ENCODE measurements at regions not wholly inside any gene's neighbourhood (a gene's known extent, or its start where the extent isn't known, plus 50 kb on each side); places are given as distances from the start of the nearest gene placed in this dataset.

DNA sequence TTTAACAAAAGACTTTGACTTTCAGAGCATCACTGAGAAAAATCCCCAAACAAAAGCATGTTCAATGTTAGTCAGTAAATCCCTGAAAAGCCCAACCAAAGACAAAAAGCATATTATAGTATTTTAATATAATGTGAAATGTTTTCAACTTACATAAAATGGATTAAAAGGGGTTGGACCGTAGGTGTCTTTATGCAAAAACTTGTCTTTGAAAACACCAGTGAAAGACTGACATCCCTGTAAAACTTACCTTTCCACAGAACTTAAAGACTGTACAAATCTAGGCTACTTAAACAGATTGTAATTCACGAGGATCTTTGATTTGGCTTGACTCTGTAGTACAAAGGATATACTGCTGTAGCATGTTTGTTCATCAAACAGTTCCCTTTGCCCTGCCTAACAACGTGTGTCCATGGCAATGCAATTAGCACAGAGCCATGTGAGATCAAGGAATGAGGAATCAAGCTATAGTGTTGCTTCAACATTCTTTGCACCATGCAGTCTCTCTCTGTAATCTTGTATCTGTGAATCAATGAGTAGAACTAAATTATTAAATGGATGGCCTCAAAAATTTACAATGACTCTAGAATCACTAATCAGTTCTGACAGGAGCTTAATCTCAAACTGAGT lies 138.5 kb upstream of the SYT1 start:
- DNase-seq = no peak
- no peaks in the 10 kb centered on the region for H3K4me1 ChIP-seq
- intact Hi-C loops (cut with DNase I) = no loop called here
- no peak for ATAC-seq
- H3K27ac ChIP-seq = no peak overlapping the region
- no peaks in the 10 kb centered on the region for H3K36me3 ChIP-seq
- H3K4me3 ChIP-seq = no peak overlapping the region
- H3K9me3 ChIP-seq = no peaks in the 10 kb centered on the region
- H3K27me3 ChIP-seq = no peaks in the 10 kb centered on the region
- TF ChIP-seq, protein P1, sequence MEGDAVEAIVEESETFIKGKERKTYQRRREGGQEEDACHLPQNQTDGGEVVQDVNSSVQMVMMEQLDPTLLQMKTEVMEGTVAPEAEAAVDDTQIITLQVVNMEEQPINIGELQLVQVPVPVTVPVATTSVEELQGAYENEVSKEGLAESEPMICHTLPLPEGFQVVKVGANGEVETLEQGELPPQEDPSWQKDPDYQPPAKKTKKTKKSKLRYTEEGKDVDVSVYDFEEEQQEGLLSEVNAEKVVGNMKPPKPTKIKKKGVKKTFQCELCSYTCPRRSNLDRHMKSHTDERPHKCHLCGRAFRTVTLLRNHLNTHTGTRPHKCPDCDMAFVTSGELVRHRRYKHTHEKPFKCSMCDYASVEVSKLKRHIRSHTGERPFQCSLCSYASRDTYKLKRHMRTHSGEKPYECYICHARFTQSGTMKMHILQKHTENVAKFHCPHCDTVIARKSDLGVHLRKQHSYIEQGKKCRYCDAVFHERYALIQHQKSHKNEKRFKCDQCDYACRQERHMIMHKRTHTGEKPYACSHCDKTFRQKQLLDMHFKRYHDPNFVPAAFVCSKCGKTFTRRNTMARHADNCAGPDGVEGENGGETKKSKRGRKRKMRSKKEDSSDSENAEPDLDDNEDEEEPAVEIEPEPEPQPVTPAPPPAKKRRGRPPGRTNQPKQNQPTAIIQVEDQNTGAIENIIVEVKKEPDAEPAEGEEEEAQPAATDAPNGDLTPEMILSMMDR (IDR thresholded peaks at IDR 0.05) = no peak

DNA sequence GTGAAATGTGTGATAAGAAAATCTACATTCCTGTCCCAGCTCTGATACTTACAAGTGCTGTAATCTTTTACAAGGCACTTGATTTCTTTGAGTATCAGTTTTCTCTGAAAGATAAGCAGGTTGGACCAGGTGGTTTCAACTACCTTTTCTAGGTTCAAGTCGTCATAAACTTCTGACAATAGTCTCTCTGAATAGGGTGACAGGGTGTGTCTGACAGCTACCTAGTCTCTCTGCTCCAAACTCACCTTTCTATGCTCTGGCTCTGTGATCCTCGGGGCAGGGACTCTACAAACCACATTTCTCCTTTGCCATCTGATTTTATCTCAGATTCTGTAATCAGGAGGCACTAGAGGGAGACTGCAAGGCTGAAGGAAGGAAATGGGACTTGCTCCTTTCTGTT lies 137.7 kb upstream of the SYT1 start:
- Histone ChIP-seq H3K4me1 (no peaks in the 10 kb centered on the region), H3K36me3 (no peaks in the 10 kb centered on the region), H3K4me3 (no peak overlapping the region), H3K9me3 (no peaks in the 10 kb centered on the region), H3K27me3 (no peaks in the 10 kb centered on the region), H3K27ac (no peak overlapping the region)
- intact Hi-C loops (cut with DNase I) = no loop called here
- ATAC-seq (no peak), DNase-seq (no peak)
- TF ChIP-seq, protein P1 (IDR thresholded peaks at IDR 0.05) = no peak

DNA sequence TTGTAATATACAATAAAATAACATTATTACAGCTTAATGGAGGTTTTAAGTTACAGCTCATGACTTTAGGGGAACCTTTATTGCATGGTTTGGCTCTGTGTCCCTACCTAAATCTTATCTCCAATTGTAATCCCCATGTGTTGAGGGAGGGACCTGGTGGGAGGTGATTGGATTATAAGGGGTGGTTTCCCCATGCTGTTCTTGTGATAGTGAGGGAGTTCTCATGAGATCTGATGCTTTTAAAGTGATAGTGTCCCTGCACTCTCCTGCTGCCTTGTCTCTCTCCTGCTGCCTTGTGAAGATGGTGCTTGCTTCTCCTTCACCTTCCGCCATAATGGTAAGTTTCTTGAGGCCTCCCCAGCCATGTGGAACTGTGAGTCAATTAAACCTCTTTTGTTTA lies 132.1 kb upstream of the SYT1 start:
- DNase-seq = no peak
- H3K9me3 ChIP-seq = no peaks in the 10 kb centered on the region
- no peaks in the 10 kb centered on the region for H3K27me3 ChIP-seq
- no peak for ATAC-seq
- H3K4me1 ChIP-seq = no peaks in the 10 kb centered on the region
- intact Hi-C loops (cut with DNase I) = no loop called here
- TF ChIP-seq, protein P1 (IDR thresholded peaks at IDR 0.05) = no peak
- no peak overlapping the region for H3K27ac ChIP-seq
- no peaks in the 10 kb centered on the region for H3K36me3 ChIP-seq
- H3K4me3 ChIP-seq = no peak overlapping the region

DNA sequence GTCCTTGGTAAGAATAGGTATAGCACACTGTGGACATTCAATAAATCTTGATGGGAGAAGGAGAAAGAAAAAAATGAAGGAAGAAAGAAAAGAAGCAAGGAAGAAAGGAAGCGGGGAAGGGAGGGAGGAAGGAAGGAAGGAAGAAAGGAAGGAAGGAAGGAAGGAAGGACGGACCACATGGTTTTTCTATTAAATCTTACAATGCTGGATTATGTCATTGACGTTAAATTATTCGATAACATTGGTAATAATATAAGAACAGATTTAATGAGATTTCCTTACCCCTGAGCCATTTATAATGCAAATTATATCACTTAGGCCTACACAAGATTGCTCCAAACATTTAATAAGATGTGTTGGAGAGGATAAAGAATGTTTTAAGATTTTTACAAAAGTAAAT lies 124.9 kb upstream of the SYT1 start:
- no peak for ATAC-seq
- Histone ChIP-seq H3K4me1 (no peaks in the 10 kb centered on the region), H3K27me3 (no peaks in the 10 kb centered on the region), H3K36me3 (no peaks in the 10 kb centered on the region), H3K27ac (no peak overlapping the region), H3K9me3 (no peaks in the 10 kb centered on the region), H3K4me3 (no peak overlapping the region)
- DNase-seq = no peak
- intact Hi-C loops (cut with DNase I) = no loop called here
- TF ChIP-seq, protein P1 (IDR thresholded peaks at IDR 0.05) = no peak

DNA sequence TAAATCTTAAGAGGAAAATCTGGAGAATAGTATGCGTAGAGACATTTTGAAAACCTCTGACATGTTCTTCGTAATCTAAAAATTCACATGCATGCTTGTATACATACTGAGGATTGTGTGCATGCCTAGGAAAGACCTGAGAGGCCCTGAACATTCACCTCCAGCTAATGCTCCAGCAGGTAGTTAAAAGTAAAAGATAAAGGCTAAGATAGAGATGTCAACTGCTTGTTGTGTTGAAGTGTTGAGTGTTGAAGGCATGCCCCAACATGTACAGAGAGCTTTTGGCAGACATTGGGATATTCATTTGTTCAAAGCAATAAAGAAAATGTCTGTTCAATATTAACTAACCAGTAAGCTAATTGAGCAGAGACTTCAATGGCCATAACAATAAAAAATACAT lies 118.6 kb upstream of the SYT1 start:
- intact Hi-C loops (cut with DNase I) = no loop called here
- DNase-seq (no peak), ATAC-seq (no peak)
- TF ChIP-seq, protein P1 (IDR thresholded peaks at IDR 0.05) = no peak
- Histone ChIP-seq H3K27ac (no peak overlapping the region), H3K27me3 (no peaks in the 10 kb centered on the region), H3K9me3 (no peaks in the 10 kb centered on the region), H3K4me1 (no peaks in the 10 kb centered on the region), H3K36me3 (no peaks in the 10 kb centered on the region), H3K4me3 (no peak overlapping the region)

All from left lung (tissue), 4 donors.